Cardiac muscle cell (in vitro differentiated cells and primary cell): ENCODE measurements at regions not wholly inside any gene's neighbourhood (a gene's known extent, or its start where the extent isn't known, plus 50 kb on each side); places are given as distances from the start of the nearest gene placed in this dataset.

Experiments used
- DNase-seq, 2 donors: peaks; one replicate each; pipeline versions ENCODE4 v3.0.0 to v3.0.0-alpha.2; 2010 to 2017; ENCODE audit warnings: low read depth in 1 of 2, low spot score in 1 of 2
- H3K27ac ChIP-seq: fragments of 200-600 bp; sonication (generic); 2 replicates; pipeline ENCODE4 v1.5.1; 2016
- H3K27me3 ChIP-seq: fragments of 200-600 bp; sonication (generic); 2 replicates; pipeline ENCODE4 v1.6.0; 2016; ENCODE audit warnings: control low read depth
- H3K36me3 ChIP-seq: fragments of 200-600 bp; sonication (generic); 2 replicates; pipeline ENCODE4 v1.5.1; 2016; ENCODE audit warnings: control low read depth
- H3K4me1 ChIP-seq: fragments of 200-600 bp; sonication (generic); 2 replicates; pipeline ENCODE4 v1.8.1; 2017; ENCODE audit warnings: low read depth, mild to moderate bottlenecking, mixed run types
- H3K4me3 ChIP-seq: fragments of 200-600 bp; sonication (generic); 2 replicates; pipeline ENCODE4 v1.5.1; 2016; ENCODE audit warnings: mild to moderate bottlenecking
- H3K9me3 ChIP-seq: fragments of 200-600 bp; sonication (generic); 2 replicates; pipeline ENCODE4 v1.5.1; 2017; ENCODE audit warnings: low read depth, mild to moderate bottlenecking, control low read depth
- TF ChIP-seq, protein P1 (sequence below): IDR thresholded peaks from 2 replicates; pipeline ENCODE4 v1.5.1; 2012; ENCODE audit warnings: low read depth, mild to moderate bottlenecking, low read length

GRCh38 chr17:33525186-33525585 lies 232.1 kb upstream of the ASIC2 start:
- DNase-seq: no peak
- TF ChIP-seq, protein P1, sequence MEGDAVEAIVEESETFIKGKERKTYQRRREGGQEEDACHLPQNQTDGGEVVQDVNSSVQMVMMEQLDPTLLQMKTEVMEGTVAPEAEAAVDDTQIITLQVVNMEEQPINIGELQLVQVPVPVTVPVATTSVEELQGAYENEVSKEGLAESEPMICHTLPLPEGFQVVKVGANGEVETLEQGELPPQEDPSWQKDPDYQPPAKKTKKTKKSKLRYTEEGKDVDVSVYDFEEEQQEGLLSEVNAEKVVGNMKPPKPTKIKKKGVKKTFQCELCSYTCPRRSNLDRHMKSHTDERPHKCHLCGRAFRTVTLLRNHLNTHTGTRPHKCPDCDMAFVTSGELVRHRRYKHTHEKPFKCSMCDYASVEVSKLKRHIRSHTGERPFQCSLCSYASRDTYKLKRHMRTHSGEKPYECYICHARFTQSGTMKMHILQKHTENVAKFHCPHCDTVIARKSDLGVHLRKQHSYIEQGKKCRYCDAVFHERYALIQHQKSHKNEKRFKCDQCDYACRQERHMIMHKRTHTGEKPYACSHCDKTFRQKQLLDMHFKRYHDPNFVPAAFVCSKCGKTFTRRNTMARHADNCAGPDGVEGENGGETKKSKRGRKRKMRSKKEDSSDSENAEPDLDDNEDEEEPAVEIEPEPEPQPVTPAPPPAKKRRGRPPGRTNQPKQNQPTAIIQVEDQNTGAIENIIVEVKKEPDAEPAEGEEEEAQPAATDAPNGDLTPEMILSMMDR: no peak
- H3K27me3 ChIP-seq: no peaks in the 10 kb centered on the region
- H3K4me1 ChIP-seq: no peaks in the 10 kb centered on the region
- no peaks in the 10 kb centered on the region for H3K36me3 ChIP-seq
- no peaks in the 10 kb centered on the region for H3K9me3 ChIP-seq
- H3K4me3 ChIP-seq: no peak overlapping the region
- no peak overlapping the region for H3K27ac ChIP-seq

GRCh38 chr17:33526717-33527116 lies 233.6 kb upstream of the ASIC2 start:
- no peaks in the 10 kb centered on the region for H3K27me3 ChIP-seq
- no peak overlapping the region for H3K27ac ChIP-seq
- no peaks in the 10 kb centered on the region for H3K36me3 ChIP-seq
- TF ChIP-seq, protein P1: no peak
- H3K4me3 ChIP-seq: no peak overlapping the region
- DNase-seq: no peak
- no peaks in the 10 kb centered on the region for H3K9me3 ChIP-seq
- no peaks in the 10 kb centered on the region for H3K4me1 ChIP-seq

DNA sequence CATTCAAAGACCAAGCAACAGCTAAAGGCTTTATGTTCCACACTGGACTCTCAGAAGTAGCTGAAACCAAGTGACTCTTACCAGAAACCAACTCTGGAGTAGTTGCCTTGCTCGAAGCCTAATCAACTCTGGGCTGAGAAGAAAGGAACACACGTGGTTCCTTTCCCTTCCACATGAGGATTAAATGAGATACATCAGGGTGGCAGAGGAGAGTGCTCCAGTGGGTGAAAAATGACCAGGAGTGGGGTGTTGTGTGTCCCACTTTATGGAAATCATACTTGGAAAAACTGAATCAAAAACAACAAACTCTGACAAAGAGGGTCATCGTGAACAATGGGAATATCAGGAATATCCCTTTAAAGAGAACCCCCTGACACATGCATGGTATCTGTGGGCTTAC lies 234.2 kb upstream of the ASIC2 start:
- DNase-seq: no peak
- Histone ChIP-seq H3K9me3 (no peaks in the 10 kb centered on the region), H3K4me1 (no peaks in the 10 kb centered on the region), H3K27ac (no peak overlapping the region), H3K4me3 (no peak overlapping the region), H3K27me3 (no peaks in the 10 kb centered on the region), H3K36me3 (no peaks in the 10 kb centered on the region)
- TF ChIP-seq, protein P1: no peak

- Histone ChIP-seq H3K9me3 (no peaks in the 10 kb centered on the region), H3K36me3 (no peaks in the 10 kb centered on the region), H3K4me3 (no peak overlapping the region), H3K27ac (no peak overlapping the region), H3K27me3 (no peaks in the 10 kb centered on the region), H3K4me1 (no peaks in the 10 kb centered on the region)
- TF ChIP-seq, protein P1: no peak
- no peak for DNase-seq
These were observed 235.8 kb upstream of the ASIC2 start for GRCh38 chr17:33528846-33529245.

DNA sequence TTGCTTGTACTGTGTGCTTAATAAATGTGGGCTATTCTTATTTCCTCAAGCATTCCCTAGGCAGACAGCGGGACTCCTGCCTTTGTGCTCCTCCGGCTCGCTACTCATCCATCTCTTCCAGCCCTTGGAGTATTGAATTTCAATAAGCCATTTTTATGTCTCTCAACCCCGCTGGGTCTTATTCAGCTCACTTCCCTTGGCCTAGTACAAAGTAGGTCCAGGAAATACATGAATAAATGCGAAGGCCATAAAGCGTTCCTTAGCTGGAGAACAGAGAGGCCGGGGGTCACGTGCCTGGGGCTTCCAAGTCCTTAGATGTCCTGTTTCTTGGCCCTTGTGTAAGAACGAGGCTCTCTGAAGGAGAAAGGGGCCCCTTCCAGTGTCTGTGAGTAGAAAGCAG lies 236.7 kb upstream of the ASIC2 start:
- no peaks in the 10 kb centered on the region for H3K27me3 ChIP-seq
- no peak overlapping the region for H3K27ac ChIP-seq
- no peak overlapping the region for H3K4me3 ChIP-seq
- no peaks in the 10 kb centered on the region for H3K36me3 ChIP-seq
- no peaks in the 10 kb centered on the region for H3K4me1 ChIP-seq
- DNase-seq: no peak
- TF ChIP-seq, protein P1: no peak
- no peaks in the 10 kb centered on the region for H3K9me3 ChIP-seq

DNA sequence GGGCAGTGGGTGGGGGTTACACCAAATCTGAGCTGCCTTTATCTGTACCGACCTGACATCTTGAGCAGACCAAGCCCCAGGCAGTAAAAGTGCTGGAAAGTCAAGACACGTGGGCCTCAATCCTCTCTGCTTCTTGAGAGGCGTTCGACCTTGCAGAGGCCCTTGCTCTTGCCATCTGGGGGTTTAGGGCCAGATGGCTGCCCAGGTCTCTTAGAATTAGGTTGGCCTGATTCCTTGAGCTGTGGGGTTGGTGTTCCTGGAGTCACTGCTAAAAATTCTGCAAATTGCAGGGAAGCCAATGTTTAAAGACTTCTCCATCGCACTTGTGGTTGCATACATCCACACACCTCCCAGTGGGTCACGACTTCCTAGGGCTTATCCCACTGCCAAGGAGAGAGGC lies 238.2 kb upstream of the ASIC2 start:
- no peaks in the 10 kb centered on the region for H3K36me3 ChIP-seq
- DNase-seq: no peak
- no peaks in the 10 kb centered on the region for H3K4me1 ChIP-seq
- no peaks in the 10 kb centered on the region for H3K27me3 ChIP-seq
- H3K9me3 ChIP-seq: no peaks in the 10 kb centered on the region
- TF ChIP-seq, protein P1: no peak
- H3K27ac ChIP-seq: no peak overlapping the region
- no peak overlapping the region for H3K4me3 ChIP-seq
